Upper lobe of left lung (tissue), 6 donors: ENCODE measurements at regions not wholly inside any gene's neighbourhood (a gene's known extent, or its start where the extent isn't known, plus 50 kb on each side); places are given as distances from the start of the nearest gene placed in this dataset.

Experiments
- ATAC-seq, 2 donors: fragments of 200-7000 bp; cut with Tn5 transposase; one replicate each; pipeline ENCODE4 v1.9.1; 2022; ENCODE audit warnings: mild to moderate bottlenecking in 2 of 2, moderate library complexity in 2 of 2; ENCODE audit not compliant: low FRiP score in 2 of 2
- DNase-seq, 2 donors: peaks; one replicate each; pipeline ENCODE4 v3.0.0-alpha.2; 2019 to 2020
- H3K27ac ChIP-seq, 4 donors: fragments of 200-600 bp; sonication (generic); one replicate each; pipeline ENCODE4 v1.5.1; 2016 to 2019
- H3K27me3 ChIP-seq, 4 donors: fragments of 200-600 bp; sonication (generic); one replicate each; pipeline ENCODE4 v1.5.1; 2017 to 2019
- H3K36me3 ChIP-seq, 4 donors: fragments of 200-600 bp; sonication (generic); one replicate each; pipeline ENCODE4 v1.5.1; 2016 to 2019
- H3K4me1 ChIP-seq, 4 donors: fragments of 200-600 bp; sonication (generic); one replicate each; pipeline ENCODE4 v1.5.1; 2018 to 2019
- H3K4me3 ChIP-seq, 4 donors: fragments of 200-600 bp; sonication (generic); one replicate each; pipeline ENCODE4 v1.5.1; 2017 to 2019; ENCODE audit warnings: mild to moderate bottlenecking in 2 of 4, moderate library complexity in 1 of 4
- H3K9me3 ChIP-seq, 4 donors: fragments of 200-600 bp; sonication (generic); one replicate each; pipeline ENCODE4 v1.5.1; 2018 to 2019
- EP300 ChIP-seq, 4 donors: sonication (generic); formaldehyde crosslinking; IDR thresholded peaks; one replicate each; pipeline ENCODE4 v1.5.1; 2017; ENCODE audit warnings: antibody characterized with exemption in 4 of 4, control low read depth in 2 of 4
- POLR2A ChIP-seq, 4 donors: fragments of 450-650 bp; IDR thresholded peaks; one replicate each; pipeline ENCODE4 v1.5.1; 2016 to 2017; ENCODE audit warnings: antibody characterized with exemption in 4 of 4, mild to moderate bottlenecking in 2 of 4
- POLR2AphosphoS5 ChIP-seq, 2 donors: sonication (generic); formaldehyde crosslinking; IDR thresholded peaks; one replicate each; pipeline ENCODE4 v1.5.1; 2017; ENCODE audit warnings: antibody characterized with exemption in 2 of 2
- whole genome bisulfite sequencing, 2 donors: methylation state at CpG; one replicate each; pipeline ENCODE4 v1.1.5; 2017 to 2018; 5-methylcytosine and 5-hydroxymethylcytosine counted together
- TF ChIP-seq, protein P1 (sequence below), 6 experiments: fragments of 450-650 bp in 4 of 6; fragments of 200-600 bp in 2 of 6; sonication (generic) in 2 of 6; IDR thresholded peaks; one replicate each; pipeline ENCODE4 v1.5.1; 2016 to 2019; ENCODE audit warnings: antibody characterized with exemption in 6 of 6
- donor health status: DM: no; HTN: no; CAD: no; lungs with moderate emphysema.
- donor health status: DM: no; HTN: yes; CAD: no; lungs with severe emphysema.

DNA sequence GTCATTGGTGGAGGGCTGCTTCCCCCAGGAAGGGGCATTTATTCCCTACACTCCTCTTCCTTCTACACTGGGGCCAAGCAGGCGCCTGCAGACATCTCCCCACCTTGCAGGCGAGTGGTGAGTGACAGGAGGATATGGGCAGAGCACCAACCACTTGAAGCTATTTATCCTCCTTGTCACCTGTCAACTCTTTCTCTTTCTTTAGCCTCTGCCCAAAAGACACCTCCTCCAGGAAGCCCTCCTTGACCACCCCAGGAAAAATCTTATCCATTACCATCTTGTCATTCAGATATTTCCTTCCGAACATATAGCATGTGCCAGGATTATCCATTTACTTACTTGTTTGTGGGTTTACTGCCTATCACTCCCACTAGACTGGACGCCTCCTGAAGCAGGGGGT lies 362.4 kb downstream of the MN1 start:
- 52 to 58% methylated on average over 4 of the region's 4 CpGs for WGBS, 2 donors
- Histone ChIP-seq H3K4me1 (peaks cover 3 to 11% (median 9%) of the 10 kb centered on the region in 4 donors), H3K27me3 (no peaks in the 10 kb centered on the region), H3K4me3 (no peak overlapping the region), H3K27ac (no peak overlapping the region), H3K9me3 (no peaks in the 10 kb centered on the region), H3K36me3 (no peaks in the 10 kb centered on the region)
- TF ChIP-seq, protein P1, sequence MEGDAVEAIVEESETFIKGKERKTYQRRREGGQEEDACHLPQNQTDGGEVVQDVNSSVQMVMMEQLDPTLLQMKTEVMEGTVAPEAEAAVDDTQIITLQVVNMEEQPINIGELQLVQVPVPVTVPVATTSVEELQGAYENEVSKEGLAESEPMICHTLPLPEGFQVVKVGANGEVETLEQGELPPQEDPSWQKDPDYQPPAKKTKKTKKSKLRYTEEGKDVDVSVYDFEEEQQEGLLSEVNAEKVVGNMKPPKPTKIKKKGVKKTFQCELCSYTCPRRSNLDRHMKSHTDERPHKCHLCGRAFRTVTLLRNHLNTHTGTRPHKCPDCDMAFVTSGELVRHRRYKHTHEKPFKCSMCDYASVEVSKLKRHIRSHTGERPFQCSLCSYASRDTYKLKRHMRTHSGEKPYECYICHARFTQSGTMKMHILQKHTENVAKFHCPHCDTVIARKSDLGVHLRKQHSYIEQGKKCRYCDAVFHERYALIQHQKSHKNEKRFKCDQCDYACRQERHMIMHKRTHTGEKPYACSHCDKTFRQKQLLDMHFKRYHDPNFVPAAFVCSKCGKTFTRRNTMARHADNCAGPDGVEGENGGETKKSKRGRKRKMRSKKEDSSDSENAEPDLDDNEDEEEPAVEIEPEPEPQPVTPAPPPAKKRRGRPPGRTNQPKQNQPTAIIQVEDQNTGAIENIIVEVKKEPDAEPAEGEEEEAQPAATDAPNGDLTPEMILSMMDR (IDR thresholded peaks at IDR 0.05): no peak
- TF ChIP-seq POLR2A (IDR thresholded peaks at IDR 0.05): no peak
- no peak for TF ChIP-seq POLR2AphosphoS5 (IDR thresholded peaks at IDR 0.05)
- no peak for TF ChIP-seq EP300 (IDR thresholded peaks at IDR 0.05)
- ATAC-seq (no peak), DNase-seq (no peak)

DNA sequence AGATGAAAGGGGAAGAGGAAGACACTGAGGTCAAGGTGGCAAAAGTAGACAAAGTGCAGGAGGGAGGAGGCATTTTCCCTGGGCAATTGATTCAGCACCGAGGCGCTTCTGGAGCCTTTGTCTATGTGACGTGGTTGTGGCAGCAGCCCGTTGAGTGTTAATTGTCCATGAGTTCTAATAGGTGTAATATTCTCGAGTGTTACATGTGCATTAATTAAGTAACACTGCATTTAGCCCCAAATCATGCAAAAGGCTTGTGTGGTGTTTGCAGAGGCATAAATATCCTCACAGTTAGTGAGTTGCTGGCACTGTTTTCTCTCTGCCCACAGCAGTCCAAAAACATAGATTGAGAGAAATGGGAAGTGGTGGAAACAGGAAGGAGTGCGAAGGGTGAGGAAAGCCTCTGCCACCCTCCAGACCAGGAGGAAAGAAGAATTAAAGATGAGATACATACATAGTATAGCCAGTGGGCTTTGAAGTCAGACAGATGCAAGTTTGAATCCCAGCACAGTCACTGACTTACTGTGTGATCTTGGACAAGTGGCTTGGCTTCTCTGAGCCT lies 361.2 kb downstream of the MN1 start:
- DNase-seq: no peak

DNA sequence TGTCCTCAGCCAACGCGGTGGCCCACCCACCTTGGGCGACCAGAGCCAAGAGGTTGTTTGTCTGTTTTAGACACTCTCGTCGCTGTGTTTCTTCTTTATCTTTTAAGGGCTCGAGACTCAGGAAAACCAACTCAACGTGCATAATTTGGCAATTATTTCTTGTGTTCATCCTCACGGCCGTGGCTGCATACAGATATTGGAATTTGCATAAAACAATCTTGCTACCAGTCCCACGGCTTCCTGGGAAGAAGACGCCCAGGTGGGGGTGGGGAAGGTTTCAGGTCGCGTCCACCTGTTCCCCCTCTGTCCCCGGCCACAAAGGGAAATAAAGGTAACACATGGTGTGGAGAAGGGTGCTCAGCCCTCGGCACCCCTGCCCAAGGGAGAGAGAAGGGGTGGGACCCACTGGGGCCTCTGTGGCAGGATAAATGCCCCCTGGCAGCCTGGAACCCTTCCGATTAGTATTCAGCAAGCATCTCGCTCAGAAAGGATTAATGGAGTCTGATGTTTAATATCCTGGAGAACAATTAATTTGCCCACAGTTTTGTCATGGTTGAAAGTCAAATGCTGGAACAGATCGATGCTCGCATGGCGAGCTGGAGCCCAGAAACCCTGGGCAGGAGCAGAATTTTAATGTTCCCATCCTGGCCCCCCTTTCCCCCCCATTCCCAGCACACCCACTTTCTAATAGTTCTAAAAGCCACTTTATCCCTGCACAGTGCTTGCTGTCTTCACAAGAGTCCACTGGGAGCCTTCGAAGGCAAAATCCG lies 359.7 kb downstream of the MN1 start:
- DNase-seq (no peak), ATAC-seq (no peak)
- no peak overlapping the region for H3K27ac ChIP-seq
- no peak overlapping the region for H3K4me3 ChIP-seq
- no peaks in the 10 kb centered on the region for H3K36me3 ChIP-seq
- H3K9me3 ChIP-seq: no peaks in the 10 kb centered on the region
- no peaks in the 10 kb centered on the region for H3K27me3 ChIP-seq
- TF ChIP-seq POLR2AphosphoS5 (IDR thresholded peaks at IDR 0.05) (no peak), POLR2A (IDR thresholded peaks at IDR 0.05) (no peak), EP300 (IDR thresholded peaks at IDR 0.05) (no peak)
- TF ChIP-seq, protein P1 (IDR thresholded peaks at IDR 0.05): no peak
- H3K4me1 ChIP-seq: peaks cover 3 to 11% (median 9%) of the 10 kb centered on the region in 4 donors
- 74 to 79% methylated on average over 22 of the region's 22 CpGs for WGBS, 2 donors

More for the DNA sequence above, 361.2 kb downstream of the MN1 start:
- H3K27ac ChIP-seq: no peak overlapping the region
- no peak for ATAC-seq
- no peaks in the 10 kb centered on the region for H3K27me3 ChIP-seq
- WGBS, 2 donors: 31 to 48% methylated on average over 6 of the region's 6 CpGs
- no peaks in the 10 kb centered on the region for H3K36me3 ChIP-seq
- TF ChIP-seq POLR2AphosphoS5 (IDR thresholded peaks at IDR 0.05) (no peak), EP300 (IDR thresholded peaks at IDR 0.05) (no peak), POLR2A (IDR thresholded peaks at IDR 0.05) (no peak)
- TF ChIP-seq, protein P1 (IDR thresholded peaks at IDR 0.05): no peak
- no peak overlapping the region for H3K4me3 ChIP-seq
- H3K9me3 ChIP-seq: no peaks in the 10 kb centered on the region
- H3K4me1 ChIP-seq: peaks cover 3 to 11% (median 9%) of the 10 kb centered on the region in 4 donors

DNA sequence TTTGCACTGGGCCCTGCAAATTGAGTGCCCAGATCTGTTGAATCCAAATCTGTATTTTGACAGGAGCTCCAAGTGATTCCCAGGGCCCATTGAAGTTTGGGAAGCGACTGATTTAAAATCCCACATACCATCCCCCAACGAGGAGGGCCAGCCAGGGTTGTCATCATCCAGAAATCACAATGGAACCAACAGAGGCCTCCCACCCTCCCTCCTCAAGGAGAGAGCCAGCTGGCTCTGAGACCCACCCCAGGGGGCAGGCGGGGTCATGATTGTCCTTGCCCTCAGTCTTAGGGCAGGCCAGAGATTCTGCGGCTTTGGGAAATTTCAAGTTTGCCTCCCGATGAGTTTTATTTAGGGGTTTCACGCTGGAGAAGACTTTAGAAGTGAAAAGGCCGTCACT lies 358.2 kb downstream of the MN1 start:
- ATAC-seq: peak in 1 of 2 donors; percentile 47
- Histone ChIP-seq H3K4me1 (peaks cover 3 to 7% (median 6%) of the 10 kb centered on the region in 4 donors), H3K27me3 (no peaks in the 10 kb centered on the region), H3K27ac (no peak overlapping the region), H3K9me3 (no peaks in the 10 kb centered on the region), H3K36me3 (no peaks in the 10 kb centered on the region), H3K4me3 (no peak overlapping the region)
- DNase-seq: no peak
- WGBS, 2 donors: 85 to 88% methylated on average over 3 to 7 of the region's 7 CpGs
- TF ChIP-seq EP300 (IDR thresholded peaks at IDR 0.05) (no peak), POLR2A (IDR thresholded peaks at IDR 0.05) (no peak), POLR2AphosphoS5 (IDR thresholded peaks at IDR 0.05) (no peak)
- TF ChIP-seq, protein P1 (IDR thresholded peaks at IDR 0.05): no peak
